HL-60 (cell line): ENCODE measurements at regions not wholly inside any gene's neighbourhood (a gene's known extent, or its start where the extent isn't known, plus 50 kb on each side); places are given as distances from the start of the nearest gene placed in this dataset.

Source experiments
- CTCF ChIP-seq: IDR thresholded peaks from one replicate; pipeline ENCODE4 v1.5.1; 2011; ENCODE audit warnings: low read length, control low read depth, inconsistent platforms; ENCODE audit not compliant: insufficient read depth
- GABPA ChIP-seq: IDR thresholded peaks from 2 replicates; pipeline ENCODE4 v1.6.1; 2012; ENCODE audit warnings: low read depth
- POLR2AphosphoS5 ChIP-seq: IDR thresholded peaks from 2 replicates; pipeline ENCODE4 v1.6.1; 2012; ENCODE audit warnings: low read depth
- SPI1 ChIP-seq: IDR thresholded peaks from 2 replicates; pipeline ENCODE4 v1.6.1; 2012; ENCODE audit warnings: low read depth, mild to moderate bottlenecking, borderline replicate concordance
- TF ChIP-seq, protein P1 (sequence below): IDR thresholded peaks from 2 replicates; pipeline ENCODE4 v1.6.1; 2012; ENCODE audit warnings: low read depth; ENCODE audit not compliant: insufficient replicate concordance

DNA sequence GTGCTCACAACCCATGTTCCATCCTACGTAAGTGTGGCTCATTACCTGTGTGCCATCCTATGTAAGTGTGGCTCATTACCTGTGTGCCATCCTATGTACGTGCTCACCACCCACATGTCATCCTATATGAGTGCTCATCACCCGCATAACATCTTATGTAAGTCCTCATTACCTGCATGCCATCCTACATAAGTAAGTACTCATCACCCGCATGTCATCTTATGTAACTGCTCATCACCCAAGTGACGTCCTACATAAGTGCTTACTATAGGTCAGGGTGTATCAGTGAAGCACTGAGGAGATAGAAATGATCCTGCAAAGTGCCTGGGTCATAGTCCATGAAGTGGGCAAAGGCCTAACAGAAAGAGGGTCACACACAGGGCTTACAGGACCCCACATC is 93.1 kb downstream of the AXIN2 start:
- TF ChIP-seq CTCF (no peak), POLR2AphosphoS5 (no peak), SPI1 (no peak), GABPA (no peak)
- TF ChIP-seq, protein P1, sequence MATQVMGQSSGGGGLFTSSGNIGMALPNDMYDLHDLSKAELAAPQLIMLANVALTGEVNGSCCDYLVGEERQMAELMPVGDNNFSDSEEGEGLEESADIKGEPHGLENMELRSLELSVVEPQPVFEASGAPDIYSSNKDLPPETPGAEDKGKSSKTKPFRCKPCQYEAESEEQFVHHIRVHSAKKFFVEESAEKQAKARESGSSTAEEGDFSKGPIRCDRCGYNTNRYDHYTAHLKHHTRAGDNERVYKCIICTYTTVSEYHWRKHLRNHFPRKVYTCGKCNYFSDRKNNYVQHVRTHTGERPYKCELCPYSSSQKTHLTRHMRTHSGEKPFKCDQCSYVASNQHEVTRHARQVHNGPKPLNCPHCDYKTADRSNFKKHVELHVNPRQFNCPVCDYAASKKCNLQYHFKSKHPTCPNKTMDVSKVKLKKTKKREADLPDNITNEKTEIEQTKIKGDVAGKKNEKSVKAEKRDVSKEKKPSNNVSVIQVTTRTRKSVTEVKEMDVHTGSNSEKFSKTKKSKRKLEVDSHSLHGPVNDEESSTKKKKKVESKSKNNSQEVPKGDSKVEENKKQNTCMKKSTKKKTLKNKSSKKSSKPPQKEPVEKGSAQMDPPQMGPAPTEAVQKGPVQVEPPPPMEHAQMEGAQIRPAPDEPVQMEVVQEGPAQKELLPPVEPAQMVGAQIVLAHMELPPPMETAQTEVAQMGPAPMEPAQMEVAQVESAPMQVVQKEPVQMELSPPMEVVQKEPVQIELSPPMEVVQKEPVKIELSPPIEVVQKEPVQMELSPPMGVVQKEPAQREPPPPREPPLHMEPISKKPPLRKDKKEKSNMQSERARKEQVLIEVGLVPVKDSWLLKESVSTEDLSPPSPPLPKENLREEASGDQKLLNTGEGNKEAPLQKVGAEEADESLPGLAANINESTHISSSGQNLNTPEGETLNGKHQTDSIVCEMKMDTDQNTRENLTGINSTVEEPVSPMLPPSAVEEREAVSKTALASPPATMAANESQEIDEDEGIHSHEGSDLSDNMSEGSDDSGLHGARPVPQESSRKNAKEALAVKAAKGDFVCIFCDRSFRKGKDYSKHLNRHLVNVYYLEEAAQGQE: no peak
